H1 (cell line): ENCODE measurements at regions not wholly inside any gene's neighbourhood (a gene's known extent, or its start where the extent isn't known, plus 50 kb on each side); places are given as distances from the start of the nearest gene placed in this dataset.

Experiments used
- KDM4A ChIP-seq: IDR thresholded peaks from one replicate; pipeline ENCODE4 v1.7.1; 2012; ENCODE audit warnings: low read depth, mild to moderate bottlenecking, moderate library complexity, low read length, inconsistent platforms; ENCODE audit not compliant: severe bottlenecking

GRCh38 chr6:164325168-164325567, 910.6 kb downstream of the QKI start (continued):
- TF ChIP-seq KDM4A, result no peak
- TF ChIP-seq, all 59 proteins: peak for 0
